Stimulated activated CD8-positive, alpha-beta memory T cell treated with anti-CD3 and anti-CD28 coated beads, Interleukin-4, amount 100 ng/mL, for 48 hours (primary cell): ENCODE measurements at regions not wholly inside any gene's neighbourhood (a gene's known extent, or its start where the extent isn't known, plus 50 kb on each side); places are given as distances from the start of the nearest gene placed in this dataset.
"Not testable (repeated sequence)": the region's sequence is repeated elsewhere in the genome, so short reads cannot be mapped to it uniquely, and the experiment has no call there.

ENCODE experiments used
- DNase-seq: peaks from one replicate; pipeline ENCODE4 v3.0.0-alpha.2; 2020

DNA sequence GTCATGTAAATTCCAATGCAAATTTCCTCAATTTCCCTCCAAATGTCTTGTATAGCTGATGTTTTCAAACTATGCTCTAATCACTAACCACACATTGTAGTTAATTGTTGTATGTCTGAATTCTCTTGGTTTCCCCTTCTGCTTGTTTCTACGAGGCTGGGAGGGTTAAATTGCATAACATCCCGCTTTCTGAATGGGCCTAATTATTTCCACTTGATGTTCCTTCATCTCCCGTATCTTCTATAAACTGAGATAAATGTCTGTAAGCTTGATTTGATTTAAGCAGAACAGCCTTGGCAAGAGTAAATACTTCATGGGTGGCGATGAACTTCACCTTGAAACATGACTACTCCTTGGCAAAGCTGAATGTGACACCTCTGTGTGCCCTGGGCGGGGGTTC lies 72.2 kb downstream of the SERINC2 start:
- no peak for DNase-seq

DNA sequence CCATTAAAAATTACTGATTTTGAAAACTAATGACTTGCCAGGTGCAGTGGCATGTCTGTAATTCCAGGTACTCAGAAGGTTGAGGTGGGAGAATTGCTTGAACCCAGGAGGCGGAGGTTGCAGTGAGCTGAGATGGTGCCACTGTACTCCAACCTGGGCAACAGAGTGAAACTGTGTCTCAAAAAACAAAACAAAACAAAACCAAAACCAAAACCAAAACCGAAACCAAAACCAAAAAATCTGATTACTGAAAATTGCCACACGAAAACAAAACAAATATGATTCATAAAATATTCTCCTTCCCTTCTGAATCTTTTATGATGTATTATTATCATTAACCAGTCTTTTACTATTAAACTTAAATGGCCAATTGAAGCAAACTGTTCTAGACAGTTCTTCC lies 74.1 kb downstream of the SERINC2 start:
- no peak for DNase-seq

DNA sequence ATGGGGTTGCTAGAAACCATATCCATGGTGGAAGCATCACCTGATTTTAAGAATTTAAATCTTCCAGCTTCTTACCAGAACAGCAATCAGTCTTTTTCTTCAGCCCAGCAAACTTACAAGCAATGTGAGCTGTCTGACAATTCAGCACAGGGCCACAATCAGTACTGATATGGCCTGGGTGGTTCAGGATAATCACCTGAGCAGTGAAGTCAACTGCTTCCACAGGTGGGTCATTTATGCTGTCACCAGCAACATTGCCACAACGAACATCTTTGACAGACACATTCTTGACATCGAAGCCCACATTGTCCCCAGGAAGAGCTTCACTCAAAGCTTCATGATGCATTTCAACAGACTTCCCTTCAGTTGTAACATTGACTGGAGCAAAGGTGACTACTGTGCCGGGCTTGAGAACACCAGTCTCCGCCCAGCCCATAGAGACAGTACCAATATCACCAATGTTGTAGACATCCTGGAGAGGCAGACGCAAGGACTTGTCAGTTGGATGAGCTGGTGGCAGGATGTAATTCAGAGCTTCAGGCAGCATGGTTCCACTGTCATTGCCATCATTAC lies 74.8 kb downstream of the SERINC2 start:
- DNase-seq: no peak

DNA sequence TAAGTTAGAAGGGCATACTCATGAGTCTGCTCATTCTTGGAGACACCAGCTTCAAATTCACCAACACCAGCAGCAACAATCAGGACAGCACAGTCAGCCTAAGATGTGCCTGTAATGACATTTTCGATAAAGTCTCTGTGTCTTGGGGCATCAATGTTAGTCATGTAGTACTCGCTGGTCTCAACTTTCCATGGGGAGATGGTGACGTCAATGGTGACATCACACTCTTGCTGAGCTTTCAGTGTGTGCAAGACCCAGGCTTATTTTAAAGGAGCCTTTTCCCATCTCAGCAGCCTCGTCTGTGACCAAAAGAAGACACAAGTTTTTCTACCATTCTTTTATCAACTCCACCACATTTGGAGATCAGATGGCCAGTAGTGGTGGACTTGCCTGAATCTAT lies 75.5 kb downstream of the SERINC2 start:
- DNase-seq: no peak

DNA sequence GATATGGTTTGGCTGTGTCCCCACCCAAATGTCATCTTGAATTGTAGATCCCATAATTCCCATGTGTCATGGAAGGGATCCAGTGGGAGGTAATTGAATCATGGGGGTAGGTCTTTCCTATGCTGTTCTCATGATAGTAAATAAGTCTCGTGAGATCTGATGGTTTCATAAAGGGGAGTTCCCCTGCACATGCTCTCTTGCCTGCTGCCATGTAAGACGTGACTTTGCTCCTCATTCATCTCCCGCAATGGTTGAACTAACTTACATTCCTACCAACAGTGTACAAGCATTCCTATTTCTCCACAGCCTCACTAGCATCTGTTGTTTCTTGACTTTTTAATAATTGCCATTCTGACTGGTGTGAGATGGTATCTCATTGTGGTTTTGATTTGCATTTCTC lies 76.6 kb downstream of the SERINC2 start:
- not testable (repeated sequence) for DNase-seq

DNA sequence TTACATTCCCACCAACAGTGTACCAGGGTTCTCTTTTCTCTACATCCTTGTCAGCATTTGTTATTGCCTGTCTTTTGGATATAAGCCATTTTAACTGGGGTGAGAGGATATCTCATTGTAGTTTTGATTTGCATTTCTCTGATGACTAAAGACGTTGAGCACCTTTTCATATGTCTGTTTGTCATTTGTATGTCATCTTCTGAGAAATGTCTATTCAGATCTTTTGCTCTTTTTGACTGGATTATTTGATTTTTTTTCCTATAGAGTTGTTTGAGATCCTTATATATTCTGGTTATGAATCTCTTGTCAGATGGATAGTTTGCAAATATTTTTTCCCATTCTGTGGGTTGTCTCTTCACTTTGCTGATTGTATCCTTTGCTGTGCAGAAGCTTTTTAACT lies 77.6 kb downstream of the SERINC2 start:
- DNase-seq: not testable (repeated sequence)

DNA sequence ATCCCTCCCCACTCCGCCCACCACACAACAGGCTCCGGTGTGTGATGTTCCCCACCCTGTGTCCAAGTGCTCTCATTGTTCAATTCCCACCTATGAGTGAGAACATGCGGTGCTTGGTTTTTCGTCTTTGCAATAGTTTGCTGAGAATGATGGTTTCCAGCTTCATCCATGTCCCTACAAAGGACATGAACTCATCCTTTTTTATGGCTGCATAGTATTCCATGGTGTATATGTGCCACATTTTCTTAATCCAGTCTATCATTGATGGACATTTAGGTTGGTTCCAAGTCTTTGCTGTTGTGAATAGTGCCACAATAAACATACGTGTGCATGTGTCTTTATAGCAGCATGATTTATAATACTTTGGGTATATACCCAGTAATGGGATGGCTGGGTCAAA lies 81.0 kb upstream of the TINAGL1 start:
- DNase-seq: not testable (repeated sequence)

DNA sequence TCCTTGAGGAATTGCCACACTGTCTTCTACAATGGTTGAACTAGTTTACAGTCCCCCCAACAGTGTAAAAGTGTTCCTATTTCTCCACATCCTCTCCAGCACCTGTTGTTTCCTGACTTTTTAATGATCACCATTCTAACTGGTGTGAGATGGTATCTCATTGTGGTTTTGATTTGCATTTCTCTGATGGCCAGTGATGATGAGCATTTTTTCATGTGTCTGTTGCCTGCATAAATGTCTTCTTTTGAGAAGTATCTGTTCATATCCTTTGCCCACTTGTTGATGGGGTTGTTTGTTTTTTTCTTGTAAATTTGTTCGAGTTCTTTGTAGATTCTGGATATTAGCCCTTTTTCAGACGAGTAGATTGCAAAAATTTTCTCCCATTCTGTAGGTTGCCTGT lies 80.5 kb upstream of the TINAGL1 start:
- not testable (repeated sequence) for DNase-seq

DNA sequence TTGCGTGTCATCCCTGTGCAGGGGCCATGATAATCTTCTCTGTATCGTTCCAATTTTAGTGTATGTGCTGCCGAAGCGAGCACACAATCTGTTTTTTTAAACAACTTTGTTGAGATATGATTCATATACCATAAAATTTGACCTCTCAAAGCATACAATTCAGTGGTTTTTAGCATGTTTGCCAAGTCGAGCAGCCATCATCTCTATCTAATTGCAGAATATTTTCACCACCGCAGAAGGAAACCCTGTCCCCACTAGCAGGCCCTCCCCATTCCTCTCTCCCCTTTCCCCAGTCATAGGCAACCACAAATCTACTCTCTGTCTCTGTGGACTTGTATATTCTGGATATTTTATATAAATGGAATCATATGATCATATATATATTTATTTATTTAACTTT lies 78.7 kb upstream of the TINAGL1 start:
- DNase-seq: no peak

DNA sequence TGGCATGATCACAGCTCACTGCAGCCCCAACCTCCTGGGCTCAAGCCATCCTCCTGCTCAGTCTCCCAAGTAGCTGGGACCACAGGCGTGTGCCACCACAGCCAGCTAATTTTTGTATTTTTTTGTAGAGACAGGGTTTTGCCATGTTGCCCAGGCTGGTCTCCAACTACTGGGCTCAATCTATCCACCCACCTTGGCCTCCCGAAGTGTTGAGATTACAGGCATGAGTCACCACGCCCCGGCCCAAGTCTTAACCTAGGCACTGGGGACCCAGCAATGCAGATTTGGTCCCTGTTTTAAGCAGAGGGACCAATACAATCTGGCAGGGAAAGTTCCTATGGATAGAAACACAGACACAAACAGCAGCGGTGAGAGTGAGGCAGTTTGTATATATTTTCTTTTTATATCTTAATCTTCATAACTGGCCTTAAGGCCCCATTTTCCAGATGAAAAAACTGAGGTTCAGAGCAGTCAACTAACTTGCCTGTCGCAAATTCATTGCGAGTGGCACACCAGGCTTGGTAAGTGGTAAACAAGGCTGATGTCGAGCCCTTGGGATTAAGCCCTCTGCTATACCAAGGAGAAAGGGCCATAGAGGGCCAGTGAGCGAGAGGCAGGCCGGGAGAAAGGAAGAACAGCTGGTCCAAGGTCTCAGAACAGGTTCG lies 77.8 kb upstream of the TINAGL1 start:
- DNase-seq: no peak

DNA sequence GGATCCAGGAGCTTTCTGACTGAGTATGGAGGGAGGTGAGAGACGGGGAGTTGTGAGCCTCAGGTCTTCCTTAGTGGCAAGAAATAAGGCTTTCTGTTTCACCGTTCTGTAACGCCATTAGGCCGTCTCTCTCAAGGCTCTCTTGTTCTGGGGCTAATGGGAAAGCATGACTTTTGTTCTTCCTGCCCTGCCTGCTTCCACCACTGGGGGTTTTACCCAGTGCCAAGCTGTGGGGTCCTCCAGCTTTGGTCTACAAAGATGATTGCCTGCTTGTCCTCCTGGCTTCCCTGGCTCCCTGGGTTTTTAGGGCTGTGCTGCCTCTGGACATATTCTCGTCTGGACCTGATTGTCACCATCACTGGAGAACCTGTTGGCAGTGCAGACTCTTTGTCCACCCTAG lies 74.8 kb upstream of the TINAGL1 start:
- no peak for DNase-seq

DNA sequence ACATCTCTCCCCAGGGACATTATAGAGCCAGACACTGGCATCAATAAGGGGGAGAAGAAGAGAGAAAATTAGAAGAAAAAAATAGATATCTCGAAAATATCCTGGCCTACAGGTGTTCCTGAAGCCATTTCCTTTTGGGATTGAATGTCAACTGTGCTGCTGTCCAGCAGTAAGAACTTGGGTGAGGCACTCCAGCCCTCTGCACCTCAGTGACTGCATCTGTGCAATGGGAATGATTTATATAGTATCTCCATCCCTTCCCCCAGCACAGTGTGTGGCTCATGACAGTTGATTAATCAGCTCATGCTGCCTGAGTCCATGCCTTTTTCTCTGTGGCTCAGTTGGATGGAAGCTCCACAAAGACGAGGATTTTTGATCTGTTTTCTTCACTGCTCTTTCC lies 74.1 kb upstream of the TINAGL1 start:
- DNase-seq: no peak

DNA sequence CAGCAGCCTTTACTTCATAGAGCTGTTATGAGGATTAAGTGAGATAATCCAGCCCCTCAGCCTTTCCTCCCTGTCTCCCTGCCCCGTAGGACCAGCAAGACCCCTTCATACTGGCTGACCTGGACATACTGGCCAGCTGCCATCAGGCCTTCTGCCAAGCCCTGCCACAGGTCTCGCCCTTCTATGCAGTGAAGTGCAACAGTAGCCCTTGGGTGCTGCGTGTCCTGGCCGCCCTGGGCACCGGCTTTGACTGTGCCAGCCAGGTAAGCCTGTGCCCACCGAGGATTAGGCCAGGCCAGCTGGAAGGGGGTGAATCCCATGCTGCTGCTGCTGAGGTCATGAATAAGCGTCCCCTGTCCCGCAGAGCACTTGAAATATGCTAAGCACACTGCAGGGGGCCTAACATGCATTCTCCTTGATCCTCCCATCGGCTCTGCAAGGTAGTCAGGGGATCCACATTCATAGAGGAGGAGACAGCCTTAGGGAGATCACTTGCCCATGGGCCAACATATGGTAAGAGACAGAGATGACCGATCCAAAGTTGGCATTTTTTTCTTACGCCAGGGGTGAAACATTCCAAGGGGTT lies 73.3 kb upstream of the TINAGL1 start:
- no peak for DNase-seq

DNA sequence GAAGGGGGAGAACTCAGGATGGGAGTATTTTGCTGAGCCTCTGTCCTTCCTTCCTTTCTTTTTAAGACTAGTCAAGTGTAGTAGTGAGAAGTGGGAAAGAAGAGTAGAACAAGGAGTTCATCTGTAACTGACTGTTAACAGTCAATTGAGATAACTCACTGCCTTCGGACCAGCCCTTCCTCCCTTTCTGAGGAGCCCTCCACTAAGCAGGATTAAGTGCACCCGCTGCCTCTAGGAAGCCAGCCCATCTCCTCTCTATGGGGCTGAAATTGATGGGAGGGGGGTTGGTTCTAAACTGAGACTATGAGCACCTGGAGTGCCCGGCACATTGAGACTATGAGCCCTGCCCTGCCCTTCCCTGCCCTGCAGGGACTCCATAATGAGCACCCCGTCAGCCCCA lies 72.7 kb upstream of the TINAGL1 start:
- no peak for DNase-seq

DNA sequence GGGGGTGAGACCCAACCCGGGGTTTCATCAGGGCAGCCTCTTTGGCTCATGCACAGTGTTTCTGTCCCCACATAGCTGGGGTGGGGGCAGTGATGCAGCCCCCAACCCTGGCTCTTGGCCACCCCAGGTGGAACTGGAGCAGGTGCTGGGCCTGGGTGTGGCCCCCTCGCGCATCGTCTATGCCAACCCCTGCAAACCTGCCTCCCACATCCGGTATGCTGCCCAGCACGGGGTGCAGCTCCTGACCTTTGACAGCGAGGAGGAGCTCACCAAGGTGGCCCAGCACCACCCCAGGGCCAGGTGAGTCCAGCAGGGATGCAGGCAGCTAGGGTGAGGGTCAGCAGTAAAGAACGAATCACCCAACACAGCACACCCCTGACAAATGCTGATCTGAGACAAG lies 72.3 kb upstream of the TINAGL1 start:
- no peak for DNase-seq

DNA sequence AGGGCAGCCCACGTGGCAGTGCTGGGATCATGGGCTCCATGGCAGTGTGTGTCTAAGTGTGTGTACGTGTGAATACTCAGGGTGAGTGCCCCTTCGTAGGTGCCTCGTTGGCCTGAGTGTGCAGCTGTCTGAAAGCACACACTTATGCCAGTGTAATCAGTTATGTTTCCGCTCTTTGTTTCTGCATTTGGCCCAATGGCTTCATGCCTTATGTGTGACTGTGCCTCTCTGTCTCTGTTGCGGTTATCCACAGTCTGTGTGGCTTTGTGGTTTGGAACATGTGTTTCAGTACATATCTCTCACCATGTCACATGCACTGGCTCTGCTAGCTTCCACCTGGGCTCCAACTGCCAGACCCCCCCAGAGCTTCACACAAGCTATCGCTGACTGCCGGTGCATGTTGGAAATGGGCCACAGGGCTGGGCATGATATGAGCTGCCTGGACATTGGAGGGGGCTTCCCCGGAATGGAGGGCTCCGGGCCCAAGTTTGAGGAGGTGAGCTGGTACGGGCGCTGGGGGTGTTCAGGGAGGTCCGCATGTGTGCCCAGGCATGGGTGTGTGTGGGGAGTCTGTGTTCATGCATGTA lies 70.3 kb upstream of the TINAGL1 start:
- DNase-seq: peak; percentile 44

DNA sequence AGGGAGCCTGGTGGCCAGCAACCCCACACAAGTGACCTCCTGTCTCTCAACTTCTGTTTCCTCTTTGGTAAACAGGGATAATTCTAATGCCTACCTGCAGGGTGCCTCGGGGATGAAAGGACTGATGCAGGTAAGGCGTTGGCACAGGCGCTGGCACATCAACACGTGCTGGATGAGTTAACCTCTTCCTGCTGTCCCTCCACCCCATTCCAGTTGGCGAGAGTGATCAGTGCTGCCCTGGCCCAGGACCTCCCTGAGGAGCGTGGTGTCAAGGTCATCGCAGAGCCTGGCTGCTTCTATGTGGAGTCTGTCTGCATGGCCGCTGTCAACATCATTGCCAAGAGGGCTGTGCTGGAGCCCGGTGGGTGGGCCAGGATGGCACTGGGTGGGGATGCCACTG lies 69.1 kb upstream of the TINAGL1 start:
- no peak for DNase-seq

DNA sequence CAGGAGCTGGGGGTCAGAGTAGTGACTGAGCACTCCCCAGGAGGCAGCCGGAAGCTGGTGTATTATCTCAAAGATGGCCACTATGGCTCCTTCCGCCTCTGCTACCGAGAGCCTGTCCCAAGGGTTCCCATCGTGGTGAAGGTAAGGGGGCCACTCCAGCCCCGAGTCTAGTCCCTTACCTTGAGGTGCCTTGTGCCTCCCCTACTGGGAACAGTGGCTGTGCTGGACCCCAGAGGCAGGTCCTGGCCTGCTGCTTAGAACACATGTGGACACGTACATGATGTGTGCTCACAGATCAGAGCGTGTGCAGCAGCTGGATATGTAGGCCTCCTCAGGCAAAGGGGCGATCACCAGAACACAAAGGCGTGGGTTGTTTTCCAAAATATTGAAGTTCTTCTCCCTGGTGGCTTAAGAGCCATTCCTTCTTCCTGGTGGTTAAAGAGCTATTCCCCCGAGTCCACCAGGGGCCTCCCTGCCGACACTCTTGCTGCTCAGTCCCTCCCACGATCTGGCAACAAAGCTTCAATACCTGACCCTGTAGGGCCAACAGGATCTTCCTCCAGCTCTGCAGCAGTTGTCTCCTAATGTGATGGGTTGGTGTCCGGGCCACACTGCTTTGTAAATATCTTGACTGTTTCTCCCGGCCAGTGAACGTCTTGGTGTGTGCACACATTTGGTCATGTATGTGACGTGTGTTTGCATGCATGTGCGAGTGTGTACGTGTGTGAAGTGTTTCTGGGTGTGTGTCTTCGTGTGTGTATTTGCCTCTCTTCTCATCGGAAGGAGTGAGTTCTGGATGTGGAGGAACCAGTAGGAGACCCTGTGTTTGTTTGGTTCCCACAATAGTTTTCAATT lies 68.4 kb upstream of the TINAGL1 start:
- no peak for DNase-seq

DNA sequence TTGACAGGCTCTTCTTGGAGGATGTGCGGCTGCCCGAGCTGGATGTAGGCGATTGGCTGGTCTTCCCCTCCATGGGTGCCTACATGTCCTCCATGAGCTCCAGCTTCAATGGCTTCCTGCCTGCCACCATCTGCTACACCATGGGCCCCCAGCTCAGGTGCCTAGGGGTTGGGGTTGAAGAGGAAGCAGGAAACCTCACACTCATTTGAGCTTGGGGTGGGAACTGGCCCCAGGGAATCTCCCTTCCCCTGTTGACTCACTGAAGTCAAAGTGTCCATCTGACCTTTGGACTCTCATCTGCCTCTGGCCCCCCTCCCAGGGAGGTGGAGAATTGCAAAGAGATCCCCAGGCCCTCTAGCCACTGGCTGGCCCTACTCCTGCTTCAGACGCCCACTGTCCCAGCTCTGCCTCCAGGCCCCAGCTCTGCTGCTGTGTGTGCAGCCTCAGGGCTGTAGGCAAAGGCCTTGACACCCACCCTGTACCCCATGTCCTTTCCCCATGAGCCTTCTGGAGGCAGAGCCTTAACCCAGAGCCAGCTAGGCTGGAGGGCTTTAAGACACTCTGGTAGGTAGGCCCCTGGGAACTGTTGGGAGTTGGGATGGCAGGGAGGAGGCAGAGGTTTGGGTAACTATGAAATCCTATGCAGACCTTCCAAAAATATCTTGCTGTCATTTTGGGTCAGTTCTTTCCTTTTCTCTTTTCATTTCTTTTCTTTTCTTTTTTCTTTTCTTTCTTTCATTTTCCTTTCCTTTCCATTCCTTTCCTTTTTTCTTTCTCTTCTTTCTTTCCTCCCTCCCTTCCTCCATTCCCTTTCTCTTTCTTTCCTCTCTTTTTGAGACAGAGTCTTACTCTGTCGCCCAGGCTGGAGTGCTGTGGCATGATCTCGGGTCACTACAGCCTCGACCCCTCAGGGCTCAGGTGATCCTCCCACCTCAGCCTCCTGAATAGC lies 66.9 kb upstream of the TINAGL1 start:
- no peak for DNase-seq

DNA sequence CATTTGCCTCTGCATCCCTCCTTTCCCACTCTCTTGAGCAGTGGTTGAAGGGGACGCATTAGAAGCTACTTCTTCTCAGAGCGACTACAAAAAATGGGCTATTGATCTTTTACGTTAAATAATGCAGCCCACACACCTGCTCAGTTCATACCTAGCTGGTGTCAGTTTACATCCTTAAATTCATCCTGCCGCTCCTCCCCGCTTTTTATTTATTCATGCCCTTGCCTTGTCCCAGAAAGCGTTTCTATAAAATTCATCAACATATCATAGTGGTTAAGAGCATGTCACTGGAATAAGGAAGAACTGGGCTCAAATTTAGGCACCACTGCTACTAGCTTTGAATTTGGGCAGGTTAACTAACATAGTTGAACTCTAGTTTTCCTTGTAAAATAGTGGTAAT lies 66.0 kb upstream of the TINAGL1 start:
- DNase-seq: no peak

DNA sequence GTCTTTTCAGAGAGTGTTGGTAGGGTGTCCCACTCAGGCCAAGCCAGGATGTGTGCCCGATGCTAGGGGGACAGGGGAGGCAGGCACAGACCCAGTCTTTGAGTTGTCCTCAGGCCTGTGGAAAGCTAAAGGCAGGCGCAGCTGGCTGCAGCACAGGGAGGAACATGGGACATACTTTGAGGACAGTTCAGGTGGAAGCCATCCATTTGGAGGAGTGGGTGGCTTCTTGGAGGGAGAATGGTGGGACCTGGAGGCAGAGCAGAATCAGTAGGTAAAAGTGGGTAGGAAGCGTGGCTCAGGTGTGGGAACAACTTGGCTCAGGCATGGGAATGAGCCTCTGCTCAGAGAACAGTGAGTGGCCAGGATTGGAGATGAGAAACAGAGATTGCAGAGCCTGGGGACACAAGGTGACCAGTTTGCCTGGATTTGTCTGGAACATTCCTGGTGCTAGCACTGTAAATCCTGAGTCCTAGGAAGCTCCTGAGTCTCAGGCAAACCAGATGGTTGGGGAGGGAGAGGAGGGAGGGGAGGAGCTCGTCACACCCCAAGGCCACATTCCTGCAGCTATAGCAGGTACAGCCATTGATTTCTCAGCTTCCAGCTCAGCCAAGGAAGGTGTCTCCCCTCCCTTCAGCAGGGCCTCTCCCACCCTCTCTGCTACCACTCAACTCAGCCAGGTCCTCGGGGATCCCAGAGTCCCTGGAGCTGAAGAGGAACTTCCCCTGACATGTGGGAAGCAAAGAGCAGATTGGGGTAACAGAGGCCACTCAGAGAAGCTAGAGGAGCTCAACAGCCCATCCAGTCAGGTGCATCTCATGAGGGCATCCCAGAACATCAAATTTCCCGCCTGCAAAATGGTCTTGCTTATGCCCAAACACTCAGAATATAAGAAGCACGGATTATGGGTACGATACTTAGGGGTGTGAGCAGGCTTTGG lies 65.2 kb upstream of the TINAGL1 start:
- DNase-seq: no peak
